MM.1S (cell line): ENCODE measurements at regions not wholly inside any gene's neighbourhood (a gene's known extent, or its start where the extent isn't known, plus 50 kb on each side); places are given as distances from the start of the nearest gene placed in this dataset.

Experiments used
- DNase-seq: peaks from one replicate; pipeline ENCODE4 v3.0.0-alpha.2; 2015
- H2AFZ ChIP-seq: fragments of 300-600 bp; sonication (generic); 2 replicates; pipeline ENCODE4 v1.6.0; 2016; ENCODE audit warnings: antibody characterized with exemption, low read length
- H3F3A ChIP-seq: fragments of 300-600 bp; sonication (generic); 2 replicates; pipeline ENCODE4 v1.6.1; 2016; ENCODE audit warnings: mild to moderate bottlenecking, antibody characterized with exemption, low read length, moderate library complexity, mixed read lengths; ENCODE audit not compliant: insufficient read depth
- H3K27ac ChIP-seq: fragments of 300-600 bp; sonication (generic); 2 replicates; pipeline ENCODE4 v1.5.1; 2016; ENCODE audit warnings: mild to moderate bottlenecking, low read length
- H3K27me3 ChIP-seq: fragments of 300-600 bp; sonication (generic); replicated peaks from 2 replicates; pipeline ENCODE4 v1.6.0; 2016; ENCODE audit warnings: low read length; ENCODE audit not compliant: insufficient read depth
- H3K36me3 ChIP-seq: fragments of 300-600 bp; sonication (generic); replicated peaks from 2 replicates; pipeline ENCODE4 v1.6.1; 2016; ENCODE audit warnings: mild to moderate bottlenecking, low read length, mixed read lengths; ENCODE audit not compliant: insufficient read depth
- H3K4me1 ChIP-seq: fragments of 300-600 bp; sonication (generic); 2 replicates; pipeline ENCODE4 v1.6.1; 2016; ENCODE audit warnings: low read length, mixed read lengths
- H3K4me2 ChIP-seq: fragments of 300-600 bp; sonication (generic); 2 replicates; pipeline ENCODE4 v1.6.0; 2016; ENCODE audit warnings: low read depth, low read length
- H3K4me3 ChIP-seq: fragments of 300-600 bp; sonication (generic); 2 replicates; pipeline ENCODE4 v1.5.1; 2016; ENCODE audit warnings: low read length, mixed read lengths
- H3K79me2 ChIP-seq: fragments of 300-600 bp; sonication (generic); 2 replicates; pipeline ENCODE4 v1.6.1; 2016; ENCODE audit warnings: mixed run types, low read length, mixed read lengths
- H3K9ac ChIP-seq: fragments of 300-600 bp; sonication (generic); 2 replicates; pipeline ENCODE4 v1.6.1; 2016; ENCODE audit warnings: low read length, mixed read lengths
- H3K9me2 ChIP-seq: fragments of 300-600 bp; sonication (generic); replicated peaks from 2 replicates; pipeline ENCODE4 v1.6.1; 2016; ENCODE audit warnings: mild to moderate bottlenecking, low read length, mixed read lengths; ENCODE audit not compliant: insufficient read depth
- H3K9me3 ChIP-seq: fragments of 300-600 bp; sonication (generic); replicated peaks from 2 replicates; pipeline ENCODE4 v1.6.1; 2016; ENCODE audit warnings: mild to moderate bottlenecking, low read length, mixed read lengths; ENCODE audit not compliant: insufficient read depth
- H4K20me1 ChIP-seq: fragments of 300-600 bp; sonication (generic); 2 replicates; pipeline ENCODE4 v1.6.1; 2016; ENCODE audit warnings: mild to moderate bottlenecking, low read length, moderate library complexity, mixed read lengths; ENCODE audit not compliant: insufficient read depth
- CTCF ChIP-seq: fragments of 300-600 bp; sonication (generic); IDR thresholded peaks from 2 replicates; pipeline ENCODE4 v1.5.1; 2016; ENCODE audit warnings: antibody characterized with exemption, low read length, mixed read lengths
- EZH2 ChIP-seq: fragments of 300-600 bp; sonication (generic); optimal IDR thresholded peaks from 2 replicates; pipeline ENCODE3; 2017; ENCODE audit warnings: low read depth, mild to moderate bottlenecking, antibody characterized with exemption, low read length, mixed read lengths
- EZH2phosphoT487 ChIP-seq: fragments of 300-600 bp; sonication (generic); IDR thresholded peaks from 2 replicates; pipeline ENCODE4 v1.6.1; 2018; ENCODE audit warnings: antibody characterized with exemption, low read length

- H2AFZ ChIP-seq: no peak overlapping the region
- no peak for TF ChIP-seq CTCF
- TF ChIP-seq EZH2phosphoT487: no peak
- no peak for TF ChIP-seq EZH2
- no peak overlapping the region for H3K27ac ChIP-seq
- H3K4me2 ChIP-seq: no peak overlapping the region
- no peaks in the 10 kb centered on the region for H3K36me3 ChIP-seq
- no peak for DNase-seq
- no peaks in the 10 kb centered on the region for H3K9me3 ChIP-seq
- no peaks in the 10 kb centered on the region for H3K9me2 ChIP-seq
- no peak overlapping the region for H3K4me3 ChIP-seq
- H3F3A ChIP-seq: no peaks in the 10 kb centered on the region
- H3K4me1 ChIP-seq: no peaks in the 10 kb centered on the region
- no peaks in the 10 kb centered on the region for H3K79me2 ChIP-seq
- H3K27me3 ChIP-seq: no peaks in the 10 kb centered on the region
- H3K9ac ChIP-seq: no peak overlapping the region
- no peaks in the 10 kb centered on the region for H4K20me1 ChIP-seq
These were observed 416.9 kb upstream of the MKI67 start for GRCh38 chr10:128543151-128543550.

- no peak for DNase-seq
- TF ChIP-seq EZH2: no peak
- TF ChIP-seq CTCF: no peak
- no peak for TF ChIP-seq EZH2phosphoT487
- Histone ChIP-seq H3K4me1 (no peaks in the 10 kb centered on the region), H3K79me2 (no peaks in the 10 kb centered on the region), H2AFZ (no peak overlapping the region), H3K27ac (no peak overlapping the region), H3K9me3 (no peaks in the 10 kb centered on the region), H3K9me2 (no peaks in the 10 kb centered on the region), H3K4me2 (no peak overlapping the region), H3K9ac (no peak overlapping the region), H4K20me1 (no peaks in the 10 kb centered on the region), H3F3A (no peaks in the 10 kb centered on the region), H3K4me3 (no peak overlapping the region), H3K36me3 (no peaks in the 10 kb centered on the region), H3K27me3 (no peaks in the 10 kb centered on the region; the same call in 1 of the 2 replicates)
These were observed 419.0 kb upstream of the MKI67 start for GRCh38 chr10:128545216-128545615.

- Histone ChIP-seq H3K36me3 (no peaks in the 10 kb centered on the region), H3K9ac (no peak overlapping the region), H3K9me2 (no peaks in the 10 kb centered on the region), H3K4me3 (no peak overlapping the region), H3K27ac (no peak overlapping the region), H3F3A (no peaks in the 10 kb centered on the region), H3K9me3 (no peaks in the 10 kb centered on the region), H2AFZ (no peak overlapping the region), H3K27me3 (no peaks in the 10 kb centered on the region; the same call in 1 of the 2 replicates), H3K4me1 (no peaks in the 10 kb centered on the region), H4K20me1 (no peaks in the 10 kb centered on the region), H3K79me2 (no peaks in the 10 kb centered on the region), H3K4me2 (no peak overlapping the region)
- no peak for TF ChIP-seq EZH2phosphoT487
- no peak for TF ChIP-seq CTCF
- TF ChIP-seq EZH2: no peak
- no peak for DNase-seq
These were observed 420.5 kb upstream of the MKI67 start for GRCh38 chr10:128546651-128547165.
